GM19467 (cell line): ENCODE measurements at regions not wholly inside any gene's neighbourhood (a gene's known extent, or its start where the extent isn't known, plus 50 kb on each side); places are given as distances from the start of the nearest gene placed in this dataset.

Experiments used
- ATAC-seq: cut with Tn5 transposase; IDR thresholded peaks from one replicate; pipeline ENCODE4 v1.9.1; 2021; ENCODE audit warnings: mild to moderate bottlenecking, moderate library complexity; ENCODE audit not compliant: unreplicated experiment

DNA sequence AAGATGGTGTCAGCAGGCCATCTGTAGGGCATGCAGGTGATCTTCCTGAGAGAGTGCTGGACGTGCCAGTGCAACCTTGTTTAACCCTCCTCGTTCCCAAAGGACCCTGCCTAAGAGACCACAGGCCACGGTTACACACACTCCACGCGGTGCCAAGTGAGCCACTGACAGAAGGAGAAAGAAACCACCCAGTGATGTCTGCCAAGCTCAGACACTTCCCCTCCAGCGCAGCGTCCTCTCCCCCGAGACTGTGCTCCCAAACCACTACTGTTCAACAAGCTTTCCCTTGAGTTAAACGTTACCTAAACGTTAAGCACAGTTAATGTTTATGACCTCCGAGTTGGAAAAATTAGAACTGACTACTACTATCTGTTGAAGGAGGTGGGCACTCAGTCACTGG lies 119.1 kb upstream of the NCK2 start:
- peak; percentile 58 for ATAC-seq

DNA sequence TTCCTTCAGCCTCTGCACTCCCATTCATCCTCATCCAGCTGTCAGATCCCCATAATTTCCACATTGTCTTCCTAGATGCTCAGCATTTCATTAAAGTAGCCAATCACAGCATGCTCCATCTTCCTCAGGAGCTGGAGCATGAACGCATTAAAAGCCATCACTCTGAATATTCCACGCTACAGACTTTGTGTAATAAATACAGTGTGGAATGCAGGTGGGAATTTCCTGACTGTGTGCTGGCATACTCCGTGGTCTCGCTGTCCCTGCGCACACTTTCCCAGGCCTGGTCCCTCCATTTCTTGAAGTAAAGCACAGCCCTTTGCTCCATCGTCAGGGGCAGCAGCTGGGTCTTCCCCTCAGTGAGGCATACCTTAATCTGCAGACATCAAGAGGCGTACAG lies 123.7 kb upstream of the NCK2 start:
- ATAC-seq: no peak

DNA sequence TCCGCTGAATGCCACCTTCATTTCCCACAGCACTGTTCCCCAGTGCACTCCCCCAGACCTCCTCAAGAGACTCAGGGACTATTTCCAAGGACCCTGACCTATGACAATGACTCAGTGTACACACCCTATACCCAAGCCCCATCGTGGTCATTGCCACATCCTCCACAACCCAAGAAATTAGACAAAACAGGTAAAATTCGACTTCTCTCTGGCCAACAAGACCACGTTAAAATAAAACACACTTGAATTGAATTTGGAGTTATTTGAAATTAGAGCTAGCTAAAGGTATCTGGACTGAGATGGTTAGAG lies 126.4 kb upstream of the NCK2 start:
- no peak for ATAC-seq

DNA sequence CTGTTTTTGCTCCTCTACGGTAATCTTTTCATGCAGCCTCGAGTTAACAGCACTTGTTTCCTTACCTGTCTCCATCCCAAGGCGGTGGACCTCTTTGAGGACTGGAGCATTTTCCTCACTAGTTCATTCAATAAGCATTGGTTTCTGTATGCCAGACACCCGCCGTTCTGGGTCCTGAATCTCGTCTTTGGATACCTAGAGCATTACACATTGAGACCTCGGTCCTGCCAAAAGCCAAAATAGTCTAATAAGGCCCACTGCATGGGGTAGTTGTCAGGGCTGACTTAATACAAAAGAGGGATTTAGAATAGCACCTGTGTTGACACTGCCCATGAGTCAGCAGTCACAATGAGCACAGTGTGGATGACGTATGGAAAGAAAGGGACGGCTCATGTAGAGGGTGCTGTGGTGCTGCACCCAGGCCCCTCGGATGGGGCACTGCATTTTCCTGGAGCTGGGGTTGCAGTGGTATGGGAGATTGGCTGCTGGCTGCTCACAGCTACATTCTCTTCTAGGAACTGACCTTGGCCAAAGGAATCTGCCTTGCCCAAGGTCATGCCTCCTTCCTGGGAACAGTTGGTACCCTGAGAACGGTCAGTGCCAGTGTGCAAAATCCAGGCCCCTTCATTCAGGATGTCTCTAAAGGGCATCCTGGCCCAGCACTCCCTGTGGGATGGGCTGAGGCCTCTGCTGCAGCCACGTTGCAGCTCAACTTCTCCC lies 126.9 kb upstream of the NCK2 start:
- ATAC-seq: no peak

DNA sequence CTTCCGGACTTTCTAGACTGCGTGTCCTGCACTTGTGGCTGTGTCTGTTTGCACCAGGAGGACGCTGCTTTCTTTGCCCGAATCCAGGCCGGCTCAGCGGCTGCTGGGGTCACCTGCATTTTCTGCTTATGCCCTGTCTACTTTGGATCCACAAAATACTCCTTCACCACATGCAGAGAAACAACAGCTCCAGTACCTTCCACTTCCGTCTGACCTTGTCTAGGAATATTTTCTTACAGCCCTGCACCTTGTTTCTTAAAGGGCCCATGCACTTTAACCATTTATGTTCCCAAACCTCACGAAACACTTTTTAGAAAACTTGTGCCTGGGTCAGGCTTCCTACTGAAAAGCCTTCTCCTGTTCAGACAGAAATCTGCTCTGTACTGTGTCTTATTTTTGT lies 129.4 kb upstream of the NCK2 start:
- no peak for ATAC-seq

DNA sequence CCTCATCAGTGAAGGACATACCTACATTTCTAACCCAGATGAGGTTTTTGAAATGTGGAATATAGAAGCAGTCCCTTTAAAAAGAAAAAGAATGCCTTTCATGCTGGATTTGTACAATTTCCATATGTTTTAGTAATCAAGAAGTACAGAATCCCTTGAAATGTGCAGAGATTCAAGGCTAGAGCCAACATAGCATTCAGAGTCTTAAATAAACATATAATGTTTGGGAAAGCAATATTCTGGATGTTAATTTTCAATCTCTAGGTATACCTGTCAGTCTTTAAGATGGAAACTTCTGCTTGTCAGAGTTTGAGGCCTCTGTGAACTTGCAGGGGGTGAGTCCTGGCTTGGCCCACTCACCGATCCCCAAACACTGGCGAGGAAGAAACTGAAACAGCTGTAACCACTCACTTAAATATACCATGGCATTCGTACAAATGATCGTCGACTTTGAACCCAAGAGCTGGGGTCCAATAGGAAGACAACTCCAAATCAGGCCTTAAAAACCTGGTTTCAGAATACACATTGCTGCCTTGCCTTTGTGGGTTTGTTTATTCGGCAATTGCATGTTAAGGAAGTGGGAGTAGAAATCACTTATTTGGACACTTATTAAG lies 132.8 kb upstream of the NCK2 start:
- ATAC-seq: no peak

DNA sequence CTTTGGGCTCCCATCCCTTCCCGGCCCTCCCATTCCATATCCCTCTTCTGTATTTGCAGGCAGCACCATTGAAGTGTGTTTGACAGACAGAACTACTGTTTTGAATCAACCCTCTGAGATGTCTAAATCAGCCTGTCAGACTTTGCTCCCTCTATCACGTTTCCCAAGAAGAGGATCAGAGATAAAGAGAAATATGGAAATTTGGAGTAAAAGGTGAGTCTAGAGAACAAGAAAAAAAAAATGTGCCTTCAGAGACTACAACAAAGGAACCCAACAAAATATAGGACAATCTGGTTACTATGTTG lies 133.4 kb upstream of the NCK2 start:
- no peak for ATAC-seq

DNA sequence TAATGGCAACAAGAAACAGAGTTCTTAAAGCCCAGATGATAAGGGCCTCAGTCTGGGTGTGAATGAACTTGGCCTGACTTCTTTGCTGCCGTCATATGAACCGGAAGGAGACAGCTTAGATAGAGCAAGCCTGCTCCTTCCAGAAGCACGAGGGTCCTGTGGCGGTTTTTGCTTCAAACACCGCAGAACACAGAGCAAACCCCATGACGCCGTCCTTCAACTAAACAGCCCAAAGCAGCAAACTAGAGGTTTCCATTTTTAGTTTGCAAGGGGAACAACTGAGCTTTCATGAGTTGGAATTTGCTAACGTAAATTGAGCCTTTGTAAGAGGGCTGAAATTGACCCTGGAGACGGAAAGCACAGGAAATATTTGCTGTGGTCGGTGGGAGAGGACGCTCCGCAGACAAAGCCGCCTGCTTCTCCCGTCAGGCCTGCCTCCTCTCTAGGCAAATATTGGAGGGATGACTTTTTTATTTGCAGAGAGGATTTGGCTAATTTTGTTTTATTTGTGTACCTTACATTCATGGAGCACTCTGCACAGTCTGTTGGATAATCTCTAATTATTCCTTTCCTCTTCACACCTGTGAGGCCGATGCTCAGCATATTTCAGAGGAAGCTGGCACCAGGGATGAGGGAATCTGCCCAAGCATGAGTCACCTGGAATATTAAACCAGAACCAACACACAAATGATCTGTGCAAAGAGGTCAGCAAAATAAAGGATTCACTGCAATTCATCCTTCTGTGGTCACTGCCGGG lies 134.0 kb upstream of the NCK2 start:
- no peak for ATAC-seq

DNA sequence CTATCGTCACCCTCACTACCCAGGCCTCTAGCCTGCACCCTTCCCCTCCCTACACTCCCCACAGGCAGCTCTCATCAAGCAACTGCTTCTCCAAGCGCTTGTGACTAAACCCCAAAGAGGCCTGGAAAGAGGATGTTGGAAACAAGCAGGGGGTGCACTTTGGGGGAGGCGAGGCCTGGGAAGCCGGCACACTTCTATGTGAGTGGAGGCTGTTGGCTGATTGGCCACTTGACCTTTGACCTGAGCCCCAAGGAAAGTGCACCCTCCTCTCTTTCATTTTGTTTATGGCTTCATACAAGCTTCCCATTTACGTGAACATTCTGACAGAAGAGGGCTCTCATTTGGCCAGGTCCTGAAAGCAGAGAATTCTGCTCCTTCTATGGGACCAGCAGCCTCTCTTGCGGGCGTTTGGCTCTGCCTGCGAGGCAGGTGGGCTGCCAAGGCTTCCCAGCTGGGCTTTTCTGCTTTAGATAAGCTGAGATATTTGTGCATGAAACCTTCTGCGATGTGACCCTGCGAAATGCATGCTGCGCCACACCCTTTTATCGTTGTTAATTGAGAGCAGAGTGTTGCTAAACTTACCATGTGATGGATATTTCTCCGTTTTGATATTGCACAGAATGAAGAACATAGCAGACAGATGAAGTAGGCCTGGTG lies 134.8 kb upstream of the NCK2 start:
- ATAC-seq: no peak

DNA sequence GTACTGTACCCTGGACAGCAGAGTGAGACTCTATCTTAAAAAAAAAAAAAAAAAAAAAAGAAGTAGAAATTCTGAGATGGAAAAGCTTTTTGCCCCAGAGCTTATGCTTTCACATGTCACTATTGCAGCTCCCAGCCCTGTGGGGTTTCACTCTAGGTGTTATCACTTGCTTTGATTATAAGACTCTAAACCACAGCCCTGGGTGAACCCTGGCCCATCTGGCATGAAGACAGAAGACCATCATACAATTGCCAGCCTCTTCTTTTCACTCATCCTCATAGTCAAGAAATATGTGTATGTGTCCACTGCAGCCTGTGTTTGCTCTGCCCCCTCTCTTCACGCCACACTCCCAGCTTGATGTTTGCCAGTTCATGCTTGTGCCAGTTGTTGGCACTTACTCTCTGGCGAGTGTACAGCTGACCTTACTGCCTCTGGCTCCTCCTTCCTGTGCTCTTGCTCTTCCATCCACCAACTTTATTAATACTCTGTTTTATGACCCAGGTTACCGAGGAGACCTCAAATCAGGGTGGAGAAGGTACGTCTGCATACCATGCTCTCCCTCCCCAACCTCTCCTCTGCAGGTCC lies 136.7 kb upstream of the NCK2 start:
- no peak for ATAC-seq

DNA sequence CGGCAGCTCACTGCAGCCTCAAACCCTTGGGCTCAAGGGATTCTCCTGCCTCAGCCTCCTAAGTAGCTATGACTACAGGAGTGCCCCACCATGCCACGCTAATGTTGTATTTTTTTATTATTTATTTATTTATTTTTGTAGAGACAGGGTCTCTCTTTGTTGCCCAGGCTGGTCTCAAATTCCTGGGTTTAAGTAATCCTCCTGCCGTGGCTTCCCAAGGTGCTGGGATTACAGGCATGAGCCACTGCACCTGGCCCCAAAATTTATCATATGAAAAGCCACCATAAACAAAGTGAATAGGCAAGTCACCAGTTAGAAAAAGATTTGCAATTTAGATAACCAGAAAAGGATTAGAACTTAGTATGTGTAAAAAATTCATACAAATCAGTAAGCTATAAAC lies 138.6 kb upstream of the NCK2 start:
- no peak for ATAC-seq

DNA sequence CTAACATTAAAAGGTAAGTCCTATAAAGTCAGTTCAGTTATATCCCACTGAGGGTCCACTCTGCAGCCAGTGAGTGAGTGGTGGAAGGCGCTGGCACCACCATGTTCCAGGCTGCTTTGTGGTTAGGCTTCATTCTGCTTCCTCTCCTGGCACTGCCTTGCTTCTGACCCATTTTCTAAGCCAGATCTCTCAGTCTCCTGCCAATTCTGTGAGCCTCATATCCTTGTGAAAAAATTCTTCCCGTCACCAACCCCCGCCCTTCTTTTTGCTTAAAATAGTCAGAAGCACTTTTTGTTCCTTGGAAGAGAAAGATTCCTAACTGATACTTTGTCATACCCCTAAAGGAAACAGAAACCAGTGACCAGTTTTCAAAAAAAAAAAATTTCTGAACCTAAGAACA lies 139.8 kb upstream of the NCK2 start:
- ATAC-seq: no peak

DNA sequence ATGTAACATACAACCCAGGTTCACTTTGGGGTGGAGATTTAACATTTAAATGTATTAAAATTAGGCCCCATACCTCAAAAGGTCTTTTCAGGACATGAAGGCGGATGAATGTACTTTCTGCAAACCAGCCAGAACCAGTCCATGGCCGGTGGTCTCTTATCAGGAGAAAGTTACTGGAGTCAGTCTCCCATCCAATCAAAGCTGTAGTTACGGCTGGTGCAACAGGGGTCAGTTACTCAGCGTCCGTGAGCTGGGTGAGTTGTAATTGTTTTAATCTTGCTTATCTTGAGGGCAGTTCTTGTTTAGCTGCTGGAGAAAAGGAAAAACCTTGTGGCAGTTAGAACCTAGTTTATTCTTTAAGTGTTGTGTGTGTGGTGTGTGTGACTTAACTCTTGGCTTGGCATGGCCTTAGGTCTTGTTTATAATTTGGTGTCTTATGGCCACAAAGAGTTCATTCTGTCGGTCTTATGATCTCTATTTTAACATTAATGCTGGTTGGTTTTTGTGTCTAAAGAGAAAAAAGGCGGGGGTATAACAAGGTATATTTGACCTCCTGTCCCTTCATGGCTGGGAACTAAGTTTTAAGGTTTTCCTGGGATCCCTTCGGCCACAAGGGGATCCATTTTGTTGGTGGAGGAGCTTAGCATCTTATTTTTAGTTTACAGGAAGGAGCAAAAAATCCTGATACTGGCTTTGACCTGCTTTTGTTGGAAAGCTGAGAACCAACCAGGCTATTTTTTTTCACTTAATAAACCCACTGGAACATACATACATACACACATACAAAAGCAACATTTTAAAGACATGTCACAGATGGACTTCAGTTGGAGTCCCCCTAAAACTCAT lies 143.5 kb upstream of the NCK2 start:
- ATAC-seq: no peak

DNA sequence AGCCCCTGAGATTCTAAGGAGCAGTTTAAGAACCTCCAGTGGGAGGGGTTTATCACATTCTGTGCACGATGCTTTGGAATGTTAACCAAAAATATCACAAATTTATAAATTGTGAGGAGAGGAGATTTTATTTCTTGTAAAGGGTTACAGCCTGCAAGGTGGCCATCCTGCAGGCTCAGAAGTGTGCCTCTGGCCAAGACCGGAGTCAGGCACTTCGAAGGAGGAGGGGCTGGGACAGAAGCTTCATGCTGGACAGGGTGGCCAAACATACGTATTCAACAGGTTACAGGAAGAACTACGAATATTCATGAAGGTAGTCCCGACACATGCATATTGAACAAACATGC lies 144.1 kb upstream of the NCK2 start:
- no peak for ATAC-seq

DNA sequence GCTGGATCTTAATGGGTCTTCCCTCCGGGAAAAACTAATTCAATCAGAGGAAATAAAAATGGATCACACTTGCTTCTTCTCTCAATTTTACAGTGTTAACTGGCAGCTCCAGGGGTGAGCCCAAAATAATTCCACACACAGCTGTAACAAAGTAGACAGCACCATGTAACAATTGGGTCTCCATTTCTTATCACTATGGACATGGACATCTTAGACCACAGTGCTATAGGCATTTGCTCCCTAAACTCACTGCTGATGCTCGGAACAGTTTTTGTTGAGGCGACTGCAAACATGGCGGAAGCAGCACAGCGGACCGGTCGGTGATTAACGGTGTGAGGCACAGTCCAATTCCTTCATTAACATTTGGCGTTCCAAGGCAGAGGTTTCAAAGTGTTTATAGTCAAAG lies 144.7 kb upstream of the NCK2 start:
- ATAC-seq: no peak

DNA sequence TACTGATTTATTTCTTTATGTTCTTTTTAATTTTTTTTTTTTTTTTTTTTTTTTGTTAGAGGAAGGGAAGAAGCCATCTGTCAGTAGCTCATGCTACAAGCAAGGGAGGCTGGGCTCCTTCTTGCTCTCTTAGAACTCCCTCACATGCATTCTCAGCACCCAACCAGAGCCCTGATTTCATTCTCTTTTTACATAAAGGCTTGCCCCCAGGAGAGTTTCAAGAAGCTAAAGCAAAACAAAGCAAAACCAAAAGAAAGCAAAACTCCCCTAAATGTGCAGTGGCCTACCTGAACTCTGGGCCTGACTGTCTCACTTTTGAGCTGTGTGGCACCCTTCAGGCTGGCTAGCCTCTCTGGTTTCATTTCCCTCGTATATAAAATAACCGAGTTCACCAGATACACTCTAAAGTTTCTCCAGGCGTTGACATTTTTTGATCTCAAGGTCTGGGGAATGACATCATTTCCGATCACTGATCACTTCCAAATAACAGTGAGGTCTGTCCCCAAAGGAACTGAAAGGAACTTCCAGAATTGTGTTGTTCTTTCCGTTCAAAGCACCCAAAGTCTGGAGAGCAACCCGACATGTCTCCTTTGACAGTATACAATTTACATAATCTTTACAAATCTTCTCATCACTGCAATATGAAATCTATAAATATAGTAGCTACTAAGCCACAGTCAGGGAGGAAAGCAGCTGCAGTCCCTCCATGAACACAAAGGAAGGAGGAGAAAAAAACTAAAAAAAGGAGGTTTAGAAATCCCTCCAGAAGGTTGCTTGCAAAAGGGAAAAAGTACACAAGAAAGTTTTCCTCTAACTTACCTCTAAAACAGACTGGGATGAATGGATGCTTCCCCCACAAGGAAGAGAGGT lies 145.6 kb upstream of the NCK2 start:
- no peak for ATAC-seq

DNA sequence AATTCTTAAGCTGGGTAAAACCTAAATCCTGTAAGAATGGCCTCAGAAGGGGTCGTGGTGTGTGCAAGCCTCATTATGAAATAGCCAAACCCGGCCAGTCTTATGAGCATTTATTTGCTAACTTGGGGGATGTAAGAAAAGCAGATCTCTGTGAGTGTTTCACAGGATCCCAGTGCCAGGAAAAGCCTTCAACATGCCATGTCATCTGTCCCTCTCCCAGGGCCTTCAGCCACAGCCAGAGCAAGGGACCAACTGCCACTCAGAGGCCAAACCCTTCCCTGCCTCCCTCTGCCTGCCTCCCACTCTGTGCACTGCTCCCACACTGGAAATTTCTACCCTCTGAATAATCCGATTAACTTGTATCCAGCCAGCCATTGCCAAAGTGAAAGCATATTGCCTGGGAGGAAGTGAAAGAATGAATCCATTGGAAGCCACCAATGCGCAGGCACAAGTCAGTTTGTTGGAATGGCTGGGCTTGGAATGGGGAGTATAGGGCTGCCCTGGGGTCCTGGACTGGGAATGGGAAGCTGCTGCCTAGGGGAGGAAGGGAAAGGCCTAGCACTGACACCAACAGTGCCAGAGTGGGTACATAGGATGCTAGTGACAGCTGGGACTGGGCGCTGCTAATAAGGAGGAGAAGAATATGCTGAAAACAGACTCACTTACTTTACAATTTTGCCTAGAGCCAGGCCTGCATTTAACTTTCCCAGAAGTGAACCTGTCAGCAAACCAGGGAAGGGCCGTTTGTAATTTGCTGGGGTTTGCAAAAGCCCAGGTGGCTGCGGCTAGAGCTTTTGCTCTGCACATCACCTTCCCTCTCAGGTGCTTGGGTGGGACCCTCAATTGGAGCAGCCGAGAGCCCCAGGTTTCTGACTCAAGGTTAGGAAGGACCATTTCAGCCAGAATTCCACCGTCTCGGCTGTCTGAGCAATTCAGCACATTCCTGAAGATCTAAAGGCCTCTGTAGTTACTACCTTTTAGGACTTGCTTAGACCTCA lies 146.6 kb upstream of the NCK2 start:
- ATAC-seq: no peak

DNA sequence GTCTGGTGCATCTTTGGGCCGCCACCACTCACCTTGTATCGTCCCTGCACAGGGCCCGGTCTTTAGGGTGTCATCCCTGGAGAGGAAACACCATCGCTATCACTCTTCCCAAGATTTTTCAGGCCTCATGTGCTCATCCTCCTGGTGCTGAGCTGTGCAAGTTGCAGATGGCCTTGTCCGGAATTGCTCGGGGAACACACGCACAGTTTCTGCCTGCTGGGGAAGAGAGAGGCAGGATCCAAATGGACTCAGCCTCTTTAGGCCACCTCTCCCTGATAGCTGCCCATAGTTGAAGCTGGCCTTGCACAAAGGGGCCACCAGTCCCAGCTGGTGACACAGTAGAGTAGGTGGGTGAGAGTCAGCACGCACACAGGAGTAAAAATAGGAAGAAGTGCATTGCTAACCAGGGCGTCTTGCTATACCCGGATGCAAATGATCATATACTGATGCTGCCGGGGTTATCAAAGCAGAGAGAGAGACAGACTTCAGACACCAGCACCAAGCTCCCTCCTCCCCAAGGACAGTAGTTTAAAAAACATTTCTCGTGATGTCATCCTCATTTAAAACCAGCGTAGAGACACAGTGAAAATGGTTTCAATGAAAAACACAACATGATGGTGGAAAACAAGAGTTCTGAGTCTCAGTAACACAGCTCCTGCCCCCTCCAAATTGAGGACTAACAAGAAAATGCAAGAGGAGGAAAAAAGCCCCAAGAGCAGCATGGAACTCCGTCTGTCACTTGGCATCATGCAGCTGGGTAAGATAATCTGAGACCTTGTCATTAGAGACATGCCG lies 147.5 kb upstream of the NCK2 start:
- ATAC-seq: no peak
